MCF 10A (cell line): ENCODE measurements at regions not wholly inside any gene's neighbourhood (a gene's known extent, or its start where the extent isn't known, plus 50 kb on each side); places are given as distances from the start of the nearest gene placed in this dataset.

Experiments
- BruUV-seq: library from RNA; stranded (reverse); fragments of 400-500 nt; replicated peaks from 2 replicates; lab custom pipeline; 2021; lab: Mats Ljungman, UMichigan
- CTCF ChIA-PET: fragments of 300-600 bp; sonication (Branson Sonifier 250); formaldehyde crosslinking; extraction: SDS; loops from one replicate; lab custom pipeline; 2021; ENCODE audit warnings: antibody characterized with exemption, inconsistent platforms; lab: Yijun Ruan, JAX
- POLR2A ChIA-PET: fragments of 300-600, 350-650 bp; sonication (Branson Sonifier 250); formaldehyde crosslinking; extraction: SDS; loops from one replicate; lab custom pipeline; 2020; ENCODE audit warnings: antibody characterized with exemption, inconsistent platforms; lab: Yijun Ruan, JAX
- DNase-seq: peaks from one replicate; pipeline ENCODE4 v3.0.0-alpha.2; 2018; ENCODE audit not compliant: unreplicated experiment
- H3K27ac Mint-ChIP-seq: one replicate; pipeline ENCODE4 v1.8.0; 2022; ENCODE audit warnings: mild to moderate bottlenecking, low read depth, mixed read lengths; ENCODE audit not compliant: unreplicated experiment
- H3K27me3 Mint-ChIP-seq: one replicate; pipeline ENCODE4 v1.8.0; 2022; ENCODE audit warnings: mixed read lengths; ENCODE audit not compliant: insufficient read depth, unreplicated experiment
- H3K36me3 Mint-ChIP-seq: one replicate; pipeline ENCODE4 v1.8.0; 2022; ENCODE audit warnings: mild to moderate bottlenecking, moderate library complexity, mixed read lengths; ENCODE audit not compliant: insufficient read depth, unreplicated experiment
- H3K4me1 Mint-ChIP-seq: one replicate; pipeline ENCODE4 v1.8.0; 2022; ENCODE audit warnings: mixed read lengths; ENCODE audit not compliant: insufficient read depth, unreplicated experiment
- H3K4me3 Mint-ChIP-seq: one replicate; pipeline ENCODE4 v1.8.0; 2022; ENCODE audit warnings: mild to moderate bottlenecking, moderate library complexity, mixed read lengths; ENCODE audit not compliant: unreplicated experiment
- H3K9me3 Mint-ChIP-seq: one replicate; pipeline ENCODE4 v1.8.0; 2022; ENCODE audit warnings: mixed read lengths; ENCODE audit not compliant: unreplicated experiment
- CTCF ChIP-seq: fragments of 200-600 bp; IDR thresholded peaks from one replicate; pipeline ENCODE4 v1.8.0; 2022; ENCODE audit warnings: antibody characterized with exemption, mild to moderate bottlenecking; ENCODE audit not compliant: unreplicated experiment
- intact Hi-C: fragments of 100-400 bp; cut with micrococcal nuclease; formaldehyde crosslinking; loops from 2 replicates; pipeline ENCODE4 v1.14.1; 2022

- H3K36me3 Mint-ChIP-seq: no peaks in the 10 kb centered on the region
- ChIA-PET CTCF (no interaction called here), POLR2A (interaction anchor here (0.7 kb wide), 1 partner anchor 259 kb away, joined by 3 read pairs; no protein-coding TSS in a partner anchor)
- no peak overlapping the region for H3K4me3 Mint-ChIP-seq
- TF ChIP-seq CTCF: no peak
- DNase-seq: no peak
- no TSS peak for BruUV-seq
- H3K27me3 Mint-ChIP-seq: no peaks in the 10 kb centered on the region
- no peaks in the 10 kb centered on the region for H3K4me1 Mint-ChIP-seq
- H3K9me3 Mint-ChIP-seq: no peaks in the 10 kb centered on the region
- H3K27ac Mint-ChIP-seq: no peak overlapping the region
- intact Hi-C loops: no loop called here
Measured at GRCh38 chr3:194038960-194039359, 97.0 kb upstream of the HES1 start.

- ChIA-PET POLR2A (interaction anchor here (1.1 kb wide), 1 partner anchor 164 kb away, joined by 3 read pairs; no protein-coding TSS in a partner anchor), CTCF (interaction anchor here (0.6 kb wide), 1 partner anchor 421 kb away, joined by 5 read pairs; no protein-coding TSS in a partner anchor)
- intact Hi-C loops: no loop called here
- TF ChIP-seq CTCF: no peak
- Mint-ChIP-seq H3K4me1 (no peaks in the 10 kb centered on the region), H3K9me3 (no peaks in the 10 kb centered on the region), H3K4me3 (no peak overlapping the region), H3K27ac (no peak overlapping the region), H3K27me3 (no peaks in the 10 kb centered on the region), H3K36me3 (no peaks in the 10 kb centered on the region)
- no peak for DNase-seq
- BruUV-seq: no TSS peak
Measured at GRCh38 chr3:194040516-194041273, 95.3 kb upstream of the HES1 start.

GRCh38 chr3:194042927-194043326 lies 93.0 kb upstream of the HES1 start:
- no peak overlapping the region for H3K27ac Mint-ChIP-seq
- CTCF ChIA-PET: no interaction called here
- no peaks in the 10 kb centered on the region for H3K36me3 Mint-ChIP-seq
- POLR2A ChIA-PET: interaction anchor here (0.6 to 1.7 kb wide), 4 partner anchors 14 to 185 kb away, joined by 3 to 4 read pairs (median 4); no protein-coding TSS in a partner anchor
- no peaks in the 10 kb centered on the region for H3K9me3 Mint-ChIP-seq
- BruUV-seq: no TSS peak
- intact Hi-C loops: no loop called here
- no peak for TF ChIP-seq CTCF
- H3K4me1 Mint-ChIP-seq: no peaks in the 10 kb centered on the region
- DNase-seq: no peak
- no peaks in the 10 kb centered on the region for H3K27me3 Mint-ChIP-seq
- no peak overlapping the region for H3K4me3 Mint-ChIP-seq

- no peak for TF ChIP-seq CTCF
- CTCF ChIA-PET: no interaction called here
- Mint-ChIP-seq H3K9me3 (no peaks in the 10 kb centered on the region), H3K27ac (no peak overlapping the region), H3K4me1 (no peaks in the 10 kb centered on the region), H3K4me3 (no peak overlapping the region), H3K27me3 (no peaks in the 10 kb centered on the region), H3K36me3 (no peaks in the 10 kb centered on the region)
- no TSS peak for BruUV-seq
- DNase-seq: peak; percentile 23
- intact Hi-C loops: no loop called here
- POLR2A ChIA-PET: interaction anchor here (0.6 to 1.7 kb wide), 2 partner anchors 41 to 51 kb away, joined by 3 to 4 read pairs; no protein-coding TSS in a partner anchor
Measured at GRCh38 chr3:194043516-194043915, 92.4 kb upstream of the HES1 start.
